Effector memory CD4-positive, alpha-beta T cell (primary cell): ENCODE measurements at regions not wholly inside any gene's neighbourhood (a gene's known extent, or its start where the extent isn't known, plus 50 kb on each side); places are given as distances from the start of the nearest gene placed in this dataset.

ENCODE experiments used
- DNase-seq, 3 donors: peaks; one replicate each; pipeline ENCODE4 v3.0.0-alpha.2; 2020
- H3K27ac ChIP-seq: 2 replicates; pipeline ENCODE4 v1.7.0; 2013; ENCODE audit warnings: mild to moderate bottlenecking, low read length, moderate library complexity; ENCODE audit not compliant: insufficient read depth, poor library complexity, severe bottlenecking
- H3K27me3 ChIP-seq: replicated peaks from 2 replicates; pipeline ENCODE4 v1.7.0; 2013; ENCODE audit warnings: mild to moderate bottlenecking, low read length; ENCODE audit not compliant: insufficient read depth, control insufficient read depth, poor library complexity, severe bottlenecking
- H3K36me3 ChIP-seq: 2 replicates; pipeline ENCODE4 v1.7.0; 2013; ENCODE audit warnings: mild to moderate bottlenecking, low read length, moderate library complexity; ENCODE audit not compliant: control insufficient read depth, insufficient read depth
- H3K4me1 ChIP-seq: 2 replicates; pipeline ENCODE4 v1.7.0; 2013; ENCODE audit warnings: low read length, mild to moderate bottlenecking; ENCODE audit not compliant: control insufficient read depth, insufficient read depth, poor library complexity, severe bottlenecking
- H3K4me3 ChIP-seq: 2 replicates; pipeline ENCODE4 v1.7.0; 2013; ENCODE audit warnings: low read length, low read depth, mild to moderate bottlenecking; ENCODE audit not compliant: insufficient read depth, poor library complexity, severe bottlenecking
- H3K9me3 ChIP-seq: 2 replicates; pipeline ENCODE4 v1.7.0; 2013; ENCODE audit warnings: mild to moderate bottlenecking, low read length, moderate library complexity; ENCODE audit not compliant: control insufficient read depth

DNA sequence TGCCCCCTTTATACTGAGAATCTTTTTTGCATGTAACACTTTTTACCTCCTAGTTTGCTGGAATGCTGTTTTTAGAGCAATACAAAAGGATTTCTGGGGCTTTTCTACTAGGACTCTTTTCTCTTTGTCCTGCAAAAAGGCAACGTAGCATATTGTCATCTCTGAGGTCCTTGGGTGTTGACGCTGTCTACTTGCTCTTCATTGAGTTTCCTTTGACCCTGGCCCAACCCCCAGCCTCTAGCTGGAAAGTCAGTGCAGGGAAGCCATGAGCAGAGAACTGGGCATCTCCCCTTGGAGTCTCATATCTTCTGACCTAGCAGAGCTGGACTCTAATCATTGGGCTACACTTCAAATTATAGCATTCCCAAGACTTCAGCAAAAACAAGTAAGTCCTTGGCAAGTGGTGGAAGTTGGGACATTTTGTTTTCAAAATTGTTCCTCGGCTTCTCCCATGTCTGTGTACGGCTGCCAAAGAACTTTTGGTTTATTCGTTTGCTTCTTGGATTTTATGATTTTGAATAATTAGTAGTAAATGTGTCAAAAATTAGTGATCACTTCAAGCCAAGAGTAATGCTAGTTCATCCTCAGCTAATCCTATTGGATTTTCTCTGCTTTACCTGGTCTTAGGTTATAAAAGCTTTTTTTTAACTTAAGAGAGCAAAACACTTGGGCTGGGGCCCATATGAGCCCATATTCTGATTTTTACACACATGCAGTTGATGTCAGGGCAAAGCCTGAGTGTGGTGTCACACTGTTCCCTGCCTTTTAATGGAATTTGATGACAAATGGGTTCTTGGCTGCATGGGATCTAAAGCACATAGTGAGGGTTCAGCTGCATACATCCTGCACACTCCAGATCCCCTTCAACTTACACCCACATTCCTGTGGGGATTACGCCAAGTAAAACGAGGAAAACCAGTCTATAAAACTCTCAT lies 419.5 kb upstream of the C2CD4B start:
- no peak for DNase-seq
- Histone ChIP-seq H3K27me3 (no peaks in the 10 kb centered on the region), H3K4me1 (no peaks in the 10 kb centered on the region), H3K27ac (no peak overlapping the region), H3K4me3 (no peak overlapping the region), H3K9me3 (no peaks in the 10 kb centered on the region), H3K36me3 (no peaks in the 10 kb centered on the region)

DNA sequence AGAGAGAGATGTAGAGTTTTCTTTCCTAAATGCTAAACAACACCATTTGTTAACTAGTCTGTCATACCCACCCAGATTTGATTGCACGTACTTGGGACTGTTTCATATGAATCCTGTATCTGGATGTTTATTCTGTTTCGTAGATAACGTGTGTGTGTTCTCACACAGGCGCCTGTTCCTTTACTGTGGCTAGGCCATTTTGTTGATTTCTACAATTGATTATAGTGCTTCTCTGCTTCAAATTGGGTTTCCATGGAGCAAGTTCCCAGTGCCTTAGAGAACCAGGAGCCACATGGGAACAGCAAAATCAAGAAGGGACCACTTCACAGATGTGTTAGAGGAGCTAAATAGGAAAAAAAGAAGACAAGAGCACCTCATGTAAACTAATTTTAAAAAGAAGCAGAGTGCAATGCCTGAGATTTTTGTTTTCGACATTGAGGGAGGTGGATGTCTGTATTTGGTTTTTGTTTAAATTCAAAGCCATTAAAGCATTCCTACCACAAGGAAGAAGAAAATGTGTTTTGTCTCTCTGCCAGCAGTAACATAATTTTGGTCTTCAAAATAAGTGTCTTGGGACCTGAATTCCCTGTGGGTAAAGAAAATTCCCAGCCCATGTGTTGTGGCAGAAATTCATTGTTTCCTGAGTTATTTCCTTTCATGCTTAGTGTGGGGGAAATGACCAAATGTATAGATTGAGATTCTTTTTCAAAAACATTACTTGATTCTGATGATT lies 424.0 kb upstream of the C2CD4B start:
- no peaks in the 10 kb centered on the region for H3K36me3 ChIP-seq
- no peaks in the 10 kb centered on the region for H3K9me3 ChIP-seq
- no peaks in the 10 kb centered on the region for H3K4me1 ChIP-seq
- no peak overlapping the region for H3K27ac ChIP-seq
- no peak overlapping the region for H3K4me3 ChIP-seq
- no peak for DNase-seq
- no peaks in the 10 kb centered on the region for H3K27me3 ChIP-seq

DNA sequence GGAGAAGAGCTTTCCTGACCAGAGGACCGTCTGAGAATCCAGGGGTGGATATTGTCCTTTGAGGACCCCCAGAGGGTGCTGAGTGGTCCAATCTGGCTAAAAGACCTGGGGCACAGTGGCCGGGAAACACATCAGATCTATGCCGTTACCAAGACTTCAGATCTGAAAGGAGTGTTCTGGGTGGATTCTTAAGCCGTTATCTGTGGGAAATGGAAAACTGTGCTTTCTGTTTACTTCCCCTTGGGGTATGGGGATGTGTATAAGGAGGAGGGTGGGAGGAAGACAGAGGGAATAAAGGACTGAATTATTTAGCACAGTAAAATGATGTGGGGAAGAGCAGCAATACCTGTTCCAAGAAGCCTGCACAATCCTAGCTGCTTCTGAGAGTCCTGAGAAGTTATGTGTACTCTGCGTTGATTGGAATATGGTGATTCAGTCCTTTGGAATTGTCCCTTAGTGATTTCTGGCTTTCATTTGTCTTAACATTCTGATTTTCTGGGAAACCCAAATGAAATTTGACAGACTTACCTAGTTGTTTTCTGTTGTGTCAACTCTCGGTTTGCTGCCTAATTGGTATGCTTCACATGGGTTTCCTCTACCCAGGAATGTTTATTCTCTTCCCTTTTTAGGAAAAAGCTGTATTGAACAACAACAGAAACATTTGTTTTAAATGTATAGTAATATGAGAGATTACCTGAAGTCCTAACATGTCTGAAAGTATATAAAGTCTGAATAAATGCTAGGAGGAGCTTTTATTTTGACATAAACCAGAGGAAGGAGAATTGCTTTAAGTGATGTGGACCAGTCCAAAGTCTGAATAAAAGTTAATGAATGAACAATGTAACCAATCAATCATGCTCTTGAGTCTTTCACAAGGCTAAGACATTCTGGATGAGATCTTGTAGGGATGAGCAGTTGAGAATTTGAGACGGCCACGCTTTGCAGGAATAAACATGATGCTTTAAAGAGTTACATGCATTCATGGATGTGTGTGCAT lies 427.1 kb upstream of the C2CD4B start:
- DNase-seq: no peak
- H3K27me3 ChIP-seq: no peaks in the 10 kb centered on the region
- H3K27ac ChIP-seq: no peak overlapping the region
- H3K4me1 ChIP-seq: no peaks in the 10 kb centered on the region
- H3K9me3 ChIP-seq: no peaks in the 10 kb centered on the region
- H3K36me3 ChIP-seq: no peaks in the 10 kb centered on the region
- H3K4me3 ChIP-seq: no peak overlapping the region

DNA sequence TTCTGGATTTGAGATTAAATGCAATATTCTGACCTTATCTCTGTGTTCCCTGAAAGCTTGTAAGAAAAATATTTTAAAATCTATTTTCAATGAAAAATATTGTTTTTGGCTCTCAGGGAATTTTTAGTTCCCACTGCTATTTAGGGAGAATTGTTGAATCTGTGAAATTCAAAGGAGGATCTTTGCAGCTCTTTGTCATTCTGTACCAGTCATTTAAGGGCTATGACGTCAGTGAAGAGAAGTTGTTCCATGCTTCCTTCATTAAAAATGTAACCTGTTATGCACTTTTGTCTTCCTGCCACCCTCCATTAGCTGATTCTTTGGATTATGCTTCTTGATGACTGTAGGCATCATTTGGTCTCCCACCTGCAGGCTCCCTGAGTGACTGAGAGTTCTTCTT lies 427.8 kb upstream of the C2CD4B start:
- Histone ChIP-seq H3K36me3 (no peaks in the 10 kb centered on the region), H3K27me3 (no peaks in the 10 kb centered on the region), H3K4me1 (no peaks in the 10 kb centered on the region), H3K9me3 (no peaks in the 10 kb centered on the region), H3K4me3 (no peak overlapping the region), H3K27ac (no peak overlapping the region)
- no peak for DNase-seq

DNA sequence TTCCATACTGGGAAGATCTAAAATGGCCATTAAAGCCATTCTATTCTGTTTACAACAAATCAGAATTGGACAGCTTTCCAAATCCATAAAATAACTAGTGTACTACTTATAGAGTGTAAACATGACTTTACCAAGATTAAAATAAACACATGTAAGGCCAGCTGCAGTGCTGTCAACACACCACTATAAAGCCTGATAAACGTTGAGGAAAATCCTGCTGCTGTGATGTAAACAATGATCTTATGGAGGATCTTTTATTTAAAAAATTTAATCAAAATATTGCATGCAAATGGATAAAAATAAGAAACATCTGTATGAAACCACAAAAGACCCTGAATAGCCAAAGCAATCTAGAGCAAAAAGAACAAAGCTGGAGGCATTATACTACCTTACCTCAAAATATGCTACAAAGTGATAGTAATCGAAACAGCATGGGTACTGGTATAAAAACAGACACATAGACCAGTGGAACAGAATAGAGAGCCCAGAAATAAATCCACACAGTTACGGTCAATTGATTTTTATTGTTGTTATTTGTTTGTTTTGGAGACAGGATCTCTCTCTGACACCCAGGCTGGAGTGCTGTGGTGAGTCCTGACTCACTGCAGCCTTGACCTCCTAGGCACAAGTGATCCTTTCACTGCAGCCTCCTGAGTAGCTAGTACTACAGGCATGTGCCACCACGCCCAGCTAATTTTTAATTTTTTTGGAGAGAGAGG lies 428.8 kb upstream of the C2CD4B start:
- DNase-seq: no peak

DNA sequence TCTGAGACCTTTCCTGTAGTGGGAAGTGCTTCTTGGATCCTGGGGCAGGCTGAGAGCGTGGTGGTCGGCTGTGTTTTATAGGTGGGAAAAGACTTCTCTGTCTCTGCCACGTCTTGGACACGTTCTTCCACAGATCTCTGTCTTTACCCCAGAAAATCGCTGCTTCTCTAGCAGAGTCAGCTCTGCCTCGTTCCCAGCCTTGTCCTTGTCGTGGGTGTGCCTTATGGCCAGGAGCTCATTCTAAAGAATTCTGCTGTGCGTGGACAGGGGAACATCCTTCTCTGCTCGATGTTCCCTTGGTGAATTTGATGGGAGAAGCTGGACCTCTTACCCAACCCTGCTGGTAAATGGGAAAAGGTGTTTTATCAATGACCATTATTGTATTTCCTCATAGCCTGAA lies 433.1 kb upstream of the C2CD4B start:
- no peak for DNase-seq
- no peaks in the 10 kb centered on the region for H3K36me3 ChIP-seq
- H3K27me3 ChIP-seq: no peaks in the 10 kb centered on the region
- no peaks in the 10 kb centered on the region for H3K9me3 ChIP-seq
- no peaks in the 10 kb centered on the region for H3K4me1 ChIP-seq
- H3K27ac ChIP-seq: no peak overlapping the region
- no peak overlapping the region for H3K4me3 ChIP-seq

More for the DNA sequence above, 428.8 kb upstream of the C2CD4B start:
- no peak overlapping the region for H3K27ac ChIP-seq
- no peak overlapping the region for H3K4me3 ChIP-seq
- no peaks in the 10 kb centered on the region for H3K4me1 ChIP-seq
- no peaks in the 10 kb centered on the region for H3K9me3 ChIP-seq
- no peaks in the 10 kb centered on the region for H3K27me3 ChIP-seq
- H3K36me3 ChIP-seq: no peaks in the 10 kb centered on the region

DNA sequence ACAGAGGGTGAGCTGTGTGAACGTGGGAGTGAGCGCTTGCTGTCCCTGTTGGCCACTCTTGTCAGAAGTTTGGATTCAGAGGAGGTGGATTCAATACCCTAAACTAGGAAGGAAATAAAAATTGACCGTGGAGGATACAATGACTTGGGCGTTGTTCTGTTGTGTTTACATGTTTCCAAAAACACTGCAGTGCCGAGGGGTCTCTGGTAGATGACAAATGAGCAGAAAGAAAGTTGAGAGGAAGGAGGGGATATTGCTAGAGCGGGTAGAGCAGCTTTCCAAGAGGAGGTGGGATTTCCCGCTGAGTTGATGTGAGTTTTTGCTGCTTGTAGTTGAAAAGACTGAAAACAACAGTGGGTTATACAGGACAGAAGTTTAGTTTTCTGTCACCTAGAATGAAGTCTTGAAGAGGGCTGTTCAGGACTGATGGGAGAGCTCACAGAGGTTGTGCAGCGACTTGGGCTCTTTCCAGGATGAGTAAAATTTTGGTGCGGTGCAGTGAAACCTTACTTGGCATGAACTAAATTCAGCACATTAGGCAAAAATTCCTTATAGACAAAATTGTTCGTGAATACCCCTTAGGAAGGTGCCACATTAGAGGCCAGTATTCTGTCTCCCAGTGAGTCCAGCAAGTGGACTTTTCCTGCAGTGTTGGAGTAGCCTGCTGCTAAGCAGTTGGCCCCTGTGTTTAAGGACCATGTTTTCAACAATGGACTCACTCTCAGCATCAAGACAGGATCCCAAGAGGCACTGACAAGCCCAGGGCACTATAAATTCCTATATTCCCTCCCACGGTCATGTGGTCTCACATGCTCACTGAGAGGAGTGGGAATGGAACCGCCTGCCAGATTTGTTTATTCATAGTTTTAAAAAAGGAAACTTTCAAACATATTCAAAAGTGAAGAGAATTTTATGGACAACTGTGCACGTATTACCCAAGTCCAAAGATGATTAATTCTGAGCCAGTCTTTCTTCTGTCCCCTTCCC lies 435.0 kb upstream of the C2CD4B start:
- H3K4me3 ChIP-seq: no peak overlapping the region
- no peaks in the 10 kb centered on the region for H3K9me3 ChIP-seq
- DNase-seq: no peak
- no peaks in the 10 kb centered on the region for H3K27me3 ChIP-seq
- H3K4me1 ChIP-seq: no peaks in the 10 kb centered on the region
- no peak overlapping the region for H3K27ac ChIP-seq
- no peaks in the 10 kb centered on the region for H3K36me3 ChIP-seq

DNA sequence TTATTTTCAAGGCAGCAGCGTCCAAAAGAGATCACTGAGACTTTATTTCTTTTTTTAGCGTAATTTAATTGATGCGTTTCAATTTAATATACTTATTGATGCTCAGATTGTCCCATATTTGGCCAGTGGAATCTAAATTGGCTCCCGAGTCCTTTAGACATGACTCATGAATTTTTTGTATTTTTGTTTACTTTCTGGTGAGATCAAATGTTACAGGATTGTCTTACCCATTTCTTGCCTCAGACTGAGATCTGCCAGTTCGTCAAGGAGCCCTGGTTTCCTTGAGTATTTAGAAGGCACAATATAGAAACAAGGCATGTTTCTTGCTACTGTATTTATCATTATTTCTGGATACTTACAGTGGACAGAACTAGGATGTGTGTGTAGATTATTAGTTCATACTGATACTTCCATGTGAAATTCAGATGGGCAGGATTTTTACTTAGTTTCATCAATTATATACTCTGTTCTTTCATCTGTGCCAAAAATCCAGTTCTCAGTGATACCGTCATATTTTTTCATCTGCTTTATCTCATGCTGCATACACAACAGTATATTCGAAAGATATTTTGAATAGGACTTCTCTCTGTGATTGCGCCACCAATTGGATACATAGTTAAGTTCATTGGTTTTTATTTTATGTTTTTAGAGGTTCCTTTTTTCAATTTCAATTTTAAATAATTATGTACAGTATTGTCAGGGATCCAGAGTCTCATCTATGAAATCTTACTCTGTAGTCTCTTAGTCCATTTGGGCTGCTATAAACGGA lies 436.9 kb upstream of the C2CD4B start:
- Histone ChIP-seq H3K27me3 (no peaks in the 10 kb centered on the region), H3K4me3 (no peak overlapping the region), H3K27ac (no peak overlapping the region)

More for the DNA sequence above, 436.9 kb upstream of the C2CD4B start:
- Histone ChIP-seq H3K4me1 (no peaks in the 10 kb centered on the region), H3K36me3 (no peaks in the 10 kb centered on the region), H3K9me3 (no peaks in the 10 kb centered on the region)
- no peak for DNase-seq
